GM12873 (cell line): ENCODE measurements at regions not wholly inside any gene's neighbourhood (a gene's known extent, or its start where the extent isn't known, plus 50 kb on each side); places are given as distances from the start of the nearest gene placed in this dataset.

Experiments
- CTCF ChIP-seq: IDR thresholded peaks from 2 replicates; pipeline ENCODE4 v1.5.1; 2012; ENCODE audit warnings: low read depth, mild to moderate bottlenecking, moderate library complexity, low read length, control low read depth; ENCODE audit not compliant: insufficient read depth; ENCODE audit errors: missing control alignments

- no peak for TF ChIP-seq CTCF
These were observed 352.0 kb upstream of the THBS1 start for GRCh38 chr15:39228889-39229288.

- no peak for TF ChIP-seq CTCF
These were observed 350.5 kb upstream of the THBS1 start for GRCh38 chr15:39230205-39230907.

GRCh38 chr15:39230908-39231285 lies 350.0 kb upstream of the THBS1 start:
- no peak for TF ChIP-seq CTCF

- no peak for TF ChIP-seq CTCF
These were observed 348.4 kb upstream of the THBS1 start for GRCh38 chr15:39232512-39232911.

GRCh38 chr15:39235084-39235795 lies 345.6 kb upstream of the THBS1 start:
- TF ChIP-seq CTCF: no peak

- no peak for TF ChIP-seq CTCF
These were observed 344.5 kb upstream of the THBS1 start for GRCh38 chr15:39236375-39236774.

GRCh38 chr15:39238443-39238842 lies 342.4 kb upstream of the THBS1 start:
- no peak for TF ChIP-seq CTCF
